Activated CD4-positive, CD25-positive, alpha-beta regulatory T cell (primary cell): ENCODE measurements at regions not wholly inside any gene's neighbourhood (a gene's known extent, or its start where the extent isn't known, plus 50 kb on each side); places are given as distances from the start of the nearest gene placed in this dataset.
"Not testable (repeated sequence)": the region's sequence is repeated elsewhere in the genome, so short reads cannot be mapped to it uniquely, and the experiment has no call there.

Experiments used
- DNase-seq, 4 experiments: peaks; one replicate each; lab custom pipeline; 2025; lab: John Stamatoyannopoulos, UW

GRCh38 chr10:30697806-30698205, 68.3 kb upstream of the LYZL2 start:
- no peak for DNase-seq

DNA sequence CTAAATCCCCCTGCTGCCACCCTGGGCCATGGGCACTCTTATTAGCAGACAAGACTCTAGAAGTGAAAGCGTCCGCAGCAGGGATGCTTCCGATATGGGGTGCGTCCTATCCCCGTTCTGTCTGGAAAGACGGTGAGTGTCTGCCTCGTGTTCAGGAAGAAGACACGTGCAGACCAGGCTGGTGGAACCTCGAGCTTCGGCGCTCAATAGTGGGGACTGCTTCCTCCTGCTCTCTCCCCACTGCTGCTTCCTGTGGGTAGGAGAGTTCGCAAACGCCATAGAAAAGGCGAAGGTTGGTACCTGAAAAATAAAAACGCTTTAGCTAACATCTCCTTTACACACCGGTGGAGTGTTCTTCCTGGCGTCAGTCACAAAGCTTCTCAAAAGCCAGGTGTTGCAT, 67.7 kb upstream of the LYZL2 start:
- DNase-seq = not testable (repeated sequence)

DNA sequence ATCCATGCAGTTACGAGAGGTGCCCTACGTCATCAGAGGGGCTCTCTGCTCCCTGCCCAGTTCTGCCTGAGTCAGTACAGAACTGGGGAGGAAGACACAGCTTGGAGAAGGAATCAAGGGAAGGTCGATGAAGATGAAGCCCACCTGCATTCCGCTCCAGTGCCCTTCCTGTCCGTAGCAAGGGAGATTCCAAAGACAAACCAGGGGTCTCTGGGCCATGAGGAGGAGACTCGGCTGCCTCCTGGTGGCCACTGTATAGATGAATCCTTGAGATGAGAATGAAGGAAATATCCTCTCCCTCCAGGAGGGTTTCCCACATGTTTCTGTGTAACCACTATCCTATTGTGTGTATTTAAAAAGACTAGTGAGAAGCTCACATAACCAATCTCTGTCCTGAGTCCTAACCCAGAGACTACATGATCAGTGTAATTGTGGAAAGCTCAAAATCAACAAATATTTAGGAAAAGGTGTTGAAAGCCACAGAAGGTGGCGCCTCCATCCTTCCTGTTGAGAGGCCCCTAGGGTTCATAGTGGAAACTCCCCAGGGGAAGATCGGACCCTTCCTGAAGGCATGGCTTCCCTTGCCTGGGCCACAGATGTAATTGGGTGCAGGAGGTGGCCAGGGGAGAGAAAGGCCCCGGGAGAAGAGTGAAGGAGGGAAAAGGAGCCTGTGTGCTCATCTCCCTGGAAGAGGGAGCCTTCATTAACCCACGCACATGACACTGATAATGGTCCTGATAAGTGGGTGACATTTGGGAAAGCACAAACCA, 67.0 kb upstream of the LYZL2 start:
- not testable (repeated sequence) for DNase-seq

- DNase-seq = peak; percentile 29 to 50 (median 41)
These were observed 66.1 kb upstream of the LYZL2 start for GRCh38 chr10:30695481-30696236.

- DNase-seq = no peak
These were observed 65.1 kb upstream of the LYZL2 start for GRCh38 chr10:30694518-30695228.

DNA sequence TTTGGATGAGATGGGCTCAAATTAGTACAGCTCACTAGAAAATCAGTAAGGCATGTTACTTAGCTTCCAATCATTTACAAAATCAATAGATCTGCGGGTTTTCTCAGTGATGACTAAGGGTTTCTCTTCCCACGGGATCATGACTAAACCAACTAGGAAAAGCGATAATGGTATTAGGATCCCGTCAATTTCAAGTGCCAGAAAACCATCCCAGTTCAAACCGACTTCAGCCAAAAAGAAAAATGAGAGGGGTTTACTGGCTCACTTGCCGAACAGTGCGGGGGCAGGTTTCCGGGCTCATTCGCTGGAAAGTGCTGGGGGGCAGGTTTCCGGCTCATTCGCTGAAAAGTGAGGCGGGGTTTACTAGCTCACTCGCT, 62.1 kb upstream of the LYZL2 start:
- DNase-seq = no peak

- DNase-seq = not testable (repeated sequence)
These were observed 61.5 kb upstream of the LYZL2 start for GRCh38 chr10:30690948-30691638.

DNA sequence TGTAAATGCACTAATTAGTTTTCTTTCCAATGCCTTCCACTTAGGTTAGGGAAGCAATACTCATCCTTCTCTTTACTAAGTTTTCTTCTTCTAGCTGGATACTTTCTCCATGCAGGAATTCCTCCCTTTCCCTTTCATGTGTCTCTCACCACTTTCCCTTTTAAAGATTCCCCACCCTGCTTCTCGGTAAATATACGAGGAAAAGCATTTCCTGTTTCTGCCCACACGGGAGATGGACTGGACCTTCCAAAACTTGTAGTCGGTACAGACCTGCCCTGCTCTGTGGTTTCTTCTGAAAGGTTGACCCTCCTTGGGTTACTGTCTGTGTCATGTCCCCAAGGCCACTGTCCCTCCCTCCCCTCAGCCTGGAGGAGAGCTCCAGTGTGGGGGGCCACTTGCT, 58.9 kb upstream of the LYZL2 start:
- DNase-seq = no peak

DNA sequence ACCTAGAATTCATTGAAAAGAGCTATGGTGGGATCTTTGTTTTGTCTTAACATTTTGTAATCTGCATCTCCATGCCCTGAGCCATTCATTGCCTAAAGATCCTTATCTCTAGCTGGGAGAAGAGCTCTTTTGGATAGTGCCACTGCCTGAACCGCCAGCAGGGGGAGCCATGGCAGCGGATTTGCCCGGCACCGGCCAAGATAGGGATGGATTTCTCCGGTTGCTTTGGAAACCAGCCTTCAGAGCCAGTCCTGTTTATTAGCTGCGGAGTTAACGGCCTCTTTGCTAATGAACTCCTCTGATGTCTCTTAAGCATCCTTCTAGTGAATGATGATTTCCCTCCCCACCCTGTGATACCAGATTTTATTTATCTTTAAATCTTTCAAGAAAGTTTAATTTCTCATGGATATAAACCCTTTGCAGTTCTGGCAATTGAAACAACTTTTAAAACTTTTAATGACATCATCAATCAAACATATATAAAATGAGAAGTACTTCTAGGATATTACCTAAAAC, 58.2 kb upstream of the LYZL2 start:
- peak; percentile 60 to 71 (median 65) for DNase-seq

DNA sequence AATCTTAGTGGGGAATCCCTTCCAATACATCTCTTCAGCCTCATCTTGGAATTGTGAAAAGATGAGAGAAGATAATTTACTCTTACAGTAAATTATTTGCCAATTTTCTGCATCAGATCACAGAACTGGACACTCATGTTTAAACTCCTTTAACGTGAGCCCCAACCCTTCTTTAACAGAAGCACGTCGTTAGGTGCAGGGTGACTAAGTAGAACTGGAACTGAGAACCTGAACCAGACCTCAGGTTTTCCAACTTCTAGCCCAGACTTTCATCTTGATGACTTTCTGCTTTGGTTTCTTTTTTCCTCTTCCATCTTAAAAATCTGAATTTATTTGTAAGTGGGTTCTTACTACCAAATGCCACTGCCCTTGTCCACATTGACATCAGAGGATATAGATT, 57.2 kb upstream of the LYZL2 start:
- no peak for DNase-seq

DNA sequence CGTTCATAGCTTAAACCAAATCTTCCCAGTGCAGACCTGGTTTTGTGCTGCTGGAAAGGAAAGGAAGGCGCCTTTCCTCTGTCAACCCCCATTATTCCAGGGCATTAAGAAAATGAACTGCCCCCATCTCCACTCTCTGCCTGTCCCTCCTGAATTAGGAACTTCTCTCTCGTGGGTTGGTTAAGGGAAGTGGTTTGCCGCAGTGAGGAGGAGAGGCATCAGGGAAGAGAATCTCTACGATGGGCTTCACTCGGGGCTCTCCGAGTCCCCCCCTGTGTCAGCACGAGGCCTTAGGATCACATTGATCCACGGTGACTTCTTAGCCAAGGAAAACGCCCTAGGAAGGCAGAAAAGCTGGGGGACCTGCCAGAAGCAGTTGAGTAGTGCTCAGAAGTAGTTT, 53.9 kb upstream of the LYZL2 start:
- DNase-seq = no peak

GRCh38 chr10:30682377-30683199, 53.0 kb upstream of the LYZL2 start:
- peak in 3 of 4 experiments; percentile 10 to 53 (median 29) for DNase-seq

DNA sequence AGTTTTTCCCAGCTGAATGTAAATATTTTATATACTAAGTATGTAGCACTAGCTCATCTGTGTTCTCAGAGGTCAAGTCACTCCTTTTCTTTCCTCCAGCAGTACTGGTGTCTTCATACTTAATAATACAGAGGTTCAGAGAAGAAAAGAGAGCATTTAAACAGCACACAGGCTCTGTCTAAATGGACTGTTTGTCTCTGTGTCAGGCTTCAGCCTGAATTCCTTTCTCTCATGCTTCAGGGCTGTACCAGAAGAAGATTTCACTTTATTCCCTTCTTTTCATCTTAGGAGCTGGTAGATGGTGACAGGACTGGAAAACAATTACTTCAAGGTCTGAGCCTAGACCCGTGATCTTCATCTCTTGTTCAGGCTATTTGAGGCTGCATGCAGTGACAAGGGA, 51.4 kb upstream of the LYZL2 start:
- no peak for DNase-seq
